ENCODE measurements at regions not wholly inside any gene's neighbourhood (a gene's known extent, or its start where the extent isn't known, plus 50 kb on each side); places are given as distances from the start of the nearest gene placed in this dataset.

DNA sequence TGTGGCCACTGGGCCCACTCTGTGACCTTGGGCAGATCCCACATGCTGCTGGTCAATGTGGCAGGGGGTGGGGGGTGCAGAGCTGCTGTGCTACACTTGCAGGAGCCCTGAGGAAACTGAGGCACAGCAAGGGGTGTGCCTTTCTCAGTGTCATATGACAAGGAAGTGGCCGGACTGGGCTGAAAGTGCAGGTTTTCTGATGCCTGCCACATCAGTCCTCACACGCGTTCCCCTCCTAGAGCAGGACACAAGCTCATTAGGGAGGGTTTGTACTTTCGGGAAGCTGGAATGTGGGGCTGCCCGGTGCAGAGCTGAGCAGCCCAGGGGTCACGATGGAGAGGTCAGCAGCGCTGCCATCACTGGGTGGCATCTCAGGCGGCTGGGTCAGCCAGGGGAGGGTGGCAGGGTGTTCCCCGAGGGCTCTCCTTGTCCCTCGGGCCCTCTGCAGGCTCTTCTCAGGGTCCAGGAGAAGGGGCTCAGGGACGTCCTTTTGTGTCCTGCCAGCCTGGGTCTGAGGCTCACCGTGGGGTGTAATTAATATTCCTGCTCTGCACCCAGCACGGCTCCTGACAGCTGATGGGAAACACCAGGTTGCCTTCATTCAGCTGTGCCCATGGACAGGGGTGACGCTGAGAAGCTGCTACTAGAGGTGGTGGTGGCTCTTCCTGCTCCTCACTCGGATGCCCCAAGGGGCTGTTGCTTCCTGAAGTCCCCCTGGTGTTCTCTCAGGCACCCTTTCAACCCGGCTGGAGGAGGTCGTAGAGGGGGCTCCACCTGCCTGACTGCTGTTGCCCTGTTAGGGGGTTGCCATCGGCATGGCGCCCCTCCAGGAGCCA is 62.1 kb upstream of the HDAC4 start:
- no peak for DNase-seq

DNA sequence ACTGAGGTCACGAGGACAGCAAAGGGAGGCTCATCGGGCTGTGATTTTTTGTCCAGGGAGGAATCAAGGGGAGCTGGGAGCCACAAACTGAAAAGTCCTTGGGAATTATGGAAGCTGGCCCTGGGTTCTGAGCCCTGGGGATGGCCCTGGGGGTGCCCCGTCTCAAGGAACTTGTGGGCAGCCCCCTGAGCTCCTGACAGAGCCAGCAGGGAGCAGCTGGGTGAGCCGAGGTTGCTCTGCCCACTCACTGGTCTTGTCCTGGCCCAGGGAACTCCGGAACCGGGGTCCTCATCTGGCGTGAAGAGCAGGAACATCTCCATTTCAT is 61.3 kb upstream of the HDAC4 start:
- DNase-seq = no peak

DNA sequence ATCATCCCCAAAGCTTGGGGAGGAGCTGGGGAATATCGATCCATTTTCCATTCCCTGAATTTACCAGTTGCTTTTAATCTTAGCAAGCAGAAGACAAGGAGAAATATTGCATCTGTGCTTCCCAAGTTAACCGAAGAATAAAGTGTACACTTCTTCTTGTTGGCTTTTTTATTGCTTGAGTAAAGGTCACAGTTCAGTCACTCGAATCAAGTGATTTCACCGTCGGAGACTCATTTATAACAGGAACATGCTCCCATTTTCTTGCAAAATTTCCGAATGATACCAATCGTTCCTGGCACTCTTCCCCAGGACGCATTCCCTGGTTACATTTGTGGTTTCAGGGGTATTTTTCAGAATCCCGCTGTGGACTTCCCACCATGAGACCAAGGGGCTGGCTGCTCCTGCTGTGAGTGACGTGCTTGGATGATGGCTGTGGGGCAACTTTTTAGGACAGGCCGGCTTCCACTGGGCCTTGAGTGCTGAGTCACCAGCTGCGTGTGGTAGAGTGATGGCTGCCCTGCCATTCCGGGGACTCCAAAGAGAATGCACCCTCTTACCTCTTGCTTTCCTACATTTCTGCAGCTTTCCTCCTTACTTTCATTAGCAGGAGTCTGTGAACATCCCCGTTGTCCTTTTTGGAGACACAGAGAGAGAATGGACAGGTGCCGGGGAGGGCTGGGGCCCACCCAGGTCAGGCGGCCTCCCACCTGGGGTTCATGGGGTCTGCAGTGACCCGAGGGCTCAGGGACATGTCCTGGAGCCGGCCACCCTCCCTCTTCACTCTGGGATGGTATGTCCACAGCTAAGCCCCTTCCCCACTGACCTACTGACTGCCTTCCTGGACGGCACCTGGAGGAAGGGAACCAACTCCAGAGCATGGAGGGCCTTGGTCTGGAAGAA is 60.7 kb upstream of the HDAC4 start:
- no peak for DNase-seq

DNA sequence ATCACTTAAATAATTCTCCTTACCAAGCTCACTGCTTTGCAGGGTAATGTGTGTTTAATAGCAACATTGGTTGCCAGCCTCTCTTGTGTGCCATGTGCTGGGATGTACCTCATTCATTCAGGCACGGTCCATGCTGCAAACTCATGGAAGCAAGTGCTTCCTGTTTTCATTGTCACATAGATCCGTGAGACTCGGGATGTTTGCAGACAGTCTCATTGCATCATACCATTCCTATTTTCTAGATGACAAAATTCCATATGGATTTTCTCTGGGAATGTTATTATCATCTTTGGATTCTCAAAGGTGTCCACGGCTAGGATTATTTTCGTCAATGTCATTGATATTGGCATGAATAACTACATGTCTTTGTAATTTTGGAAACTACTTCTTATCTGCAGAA is 60.0 kb upstream of the HDAC4 start:
- DNase-seq = no peak

DNA sequence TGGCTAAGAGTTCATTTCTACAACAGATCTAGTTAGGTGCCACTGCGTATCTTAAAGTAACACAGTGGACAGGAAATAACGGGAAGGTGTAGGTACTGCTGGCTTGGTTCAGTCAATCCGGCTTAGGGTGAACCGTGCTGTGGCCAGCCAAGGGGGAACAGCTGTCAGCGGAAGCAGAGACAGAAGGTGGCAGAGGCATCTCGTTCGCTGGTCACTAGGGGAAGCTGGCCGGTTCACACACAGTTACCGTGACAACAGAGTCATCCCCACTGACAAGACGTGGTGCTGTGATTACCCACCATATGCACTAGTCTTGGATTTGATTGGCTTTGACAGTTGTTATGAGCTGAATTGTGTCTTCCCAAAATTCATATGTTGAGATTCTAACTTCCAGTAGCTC is 58.8 kb upstream of the HDAC4 start:
- DNase-seq = peak in 1 of 14 donors; percentile 16

DNA sequence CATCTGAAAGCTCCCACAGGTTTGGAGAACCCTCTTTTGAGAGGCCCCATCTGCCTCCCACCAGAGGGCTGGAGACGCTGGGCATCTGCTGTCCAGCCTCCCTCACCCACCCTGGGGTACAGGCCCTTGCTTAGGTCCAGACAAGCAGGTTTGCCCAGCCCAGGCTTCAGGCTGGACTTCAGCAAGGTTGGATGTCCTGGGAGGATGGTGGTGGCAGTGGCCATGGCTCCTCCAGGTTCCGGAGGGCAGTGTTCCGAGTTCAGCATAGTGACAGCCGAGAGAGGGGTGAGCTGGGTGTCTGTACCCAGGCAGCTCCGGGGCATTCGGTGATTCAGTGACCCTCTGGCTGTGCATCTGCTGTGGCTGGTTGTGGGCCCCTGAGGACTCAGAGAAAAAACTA is 58.2 kb upstream of the HDAC4 start:
- DNase-seq = no peak

DNA sequence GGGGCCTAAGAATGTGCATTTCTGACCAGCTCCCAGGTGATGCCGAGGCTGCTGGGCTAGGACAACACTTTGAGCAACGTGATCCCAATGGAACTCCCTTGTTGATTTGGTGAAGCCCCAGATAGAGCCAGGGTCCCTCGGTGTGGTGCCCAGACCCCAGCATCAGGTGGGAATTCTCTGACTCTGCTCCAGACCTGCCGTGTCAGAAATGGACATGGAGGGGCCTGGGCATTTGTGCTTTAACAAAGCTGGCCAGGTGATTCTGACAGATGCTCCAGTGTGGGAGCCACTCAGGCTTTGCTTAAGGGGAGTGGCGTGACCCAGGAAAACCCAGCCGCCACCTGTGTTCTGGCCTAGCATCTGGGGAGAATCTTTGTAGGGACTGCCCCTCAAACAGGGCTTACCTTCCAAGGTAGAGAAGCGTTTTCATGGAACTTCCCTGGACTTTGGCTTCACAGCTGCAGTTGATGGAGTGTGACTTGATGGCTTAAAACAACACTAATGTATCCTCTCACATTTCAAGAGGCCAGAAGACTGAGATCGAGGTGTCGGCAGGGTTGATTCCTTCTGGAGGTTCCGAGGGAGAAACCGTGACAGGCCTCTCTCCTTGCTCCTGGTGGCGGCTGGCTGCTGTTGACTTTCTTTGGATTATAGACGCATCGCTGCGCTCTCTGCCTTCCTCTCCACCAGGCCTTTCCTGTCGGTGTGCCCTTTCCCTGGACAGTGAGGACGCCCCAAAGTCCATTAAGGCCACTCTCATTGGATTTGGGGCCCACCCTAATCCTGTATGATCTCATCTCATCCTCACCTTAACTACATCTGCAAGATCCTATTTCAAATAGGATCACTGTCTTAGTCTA is 57.0 kb upstream of the HDAC4 start:
- DNase-seq = no peak

DNA sequence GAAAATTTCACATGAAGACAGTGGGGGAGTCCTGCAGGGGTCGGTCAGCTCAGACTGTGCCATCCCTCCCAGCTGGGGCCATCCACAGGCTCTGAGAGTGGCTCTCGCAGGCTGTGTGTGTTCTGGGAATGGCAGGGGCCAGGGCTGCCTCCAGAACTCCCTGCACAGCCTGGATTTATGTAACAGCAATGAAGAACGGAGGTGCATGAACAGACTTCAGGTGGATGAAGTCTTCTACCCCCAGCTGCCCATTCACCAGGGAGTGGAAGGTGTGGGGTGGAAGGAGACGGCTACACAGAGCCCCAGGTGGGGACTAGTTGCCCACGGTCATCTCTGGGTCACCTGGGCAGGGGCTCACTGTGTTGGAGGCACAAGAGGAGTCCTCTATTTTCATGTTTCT is 56.1 kb upstream of the HDAC4 start:
- DNase-seq = no peak

DNA sequence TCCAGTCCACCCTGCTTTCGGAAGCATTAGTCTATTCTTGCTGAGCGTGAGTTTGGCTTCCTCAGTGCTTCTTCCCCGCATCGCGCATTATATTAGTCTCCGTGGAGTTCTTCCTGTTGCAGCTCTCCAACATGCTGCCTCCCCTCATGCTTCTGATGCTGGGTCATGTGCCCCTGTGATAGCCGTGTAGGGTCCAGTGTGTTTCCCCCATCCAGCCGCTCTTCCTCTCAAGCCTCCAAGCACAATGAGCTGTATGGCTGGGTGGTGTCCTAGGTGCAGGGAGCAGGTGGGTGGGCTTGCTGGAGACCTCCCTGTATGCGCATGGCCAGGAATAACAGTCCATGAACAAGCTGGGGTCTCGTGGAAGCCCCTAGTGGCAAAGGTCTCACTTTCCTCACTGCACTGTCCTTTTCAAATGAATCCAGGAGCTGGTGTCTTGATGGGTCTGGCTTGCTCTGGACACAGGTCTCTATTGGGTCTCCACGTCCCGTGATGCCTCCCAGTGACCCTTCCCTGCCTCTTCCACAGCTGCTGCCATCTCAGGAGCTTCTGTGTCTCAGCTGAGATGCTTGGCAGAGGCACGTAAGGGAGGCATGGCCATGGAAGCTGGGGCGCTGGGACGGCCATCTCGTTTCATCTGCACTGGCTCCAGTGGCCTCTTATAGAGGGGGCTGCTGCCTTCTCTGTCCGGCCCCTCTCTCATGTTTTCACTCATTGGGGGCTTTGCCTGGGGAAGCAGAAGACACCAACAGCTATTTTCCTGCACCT is 54.8 kb upstream of the HDAC4 start:
- DNase-seq = no peak

DNA sequence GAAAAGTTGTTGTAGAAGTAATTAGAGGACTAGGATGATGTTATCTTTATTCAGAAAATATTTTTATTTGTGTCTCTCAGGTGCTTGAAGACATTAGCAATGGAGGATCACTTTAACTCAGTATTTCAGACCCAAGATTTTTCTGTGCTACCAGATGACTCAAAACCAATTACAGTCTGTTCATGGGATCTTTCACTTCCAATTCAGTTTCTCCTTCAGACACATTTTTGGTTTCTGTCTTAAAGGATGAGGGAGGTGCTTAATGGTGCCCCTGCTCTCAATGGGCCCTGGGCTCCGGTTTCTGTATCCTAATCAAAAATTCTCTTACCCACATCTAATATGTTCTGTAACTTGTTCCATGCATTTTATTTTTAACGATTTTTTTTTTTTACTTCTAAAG is 53.7 kb upstream of the HDAC4 start:
- DNase-seq = no peak
